ENCODE measurements at regions not wholly inside any gene's neighbourhood (a gene's known extent, or its start where the extent isn't known, plus 50 kb on each side); places are given as distances from the start of the nearest gene placed in this dataset.

GRCh38 chrX:46165866-46166265 is 379.4 kb downstream of the ZNF674 start:
- no peak overlapping the region for H2AK5ac ChIP-seq (ENCODE audit: insufficient read length, low read length)
- no peak overlapping the region for H3K18ac ChIP-seq (ENCODE audit: insufficient read length, low read depth, low read length)
- H2BK120ac ChIP-seq (ENCODE audit: low read depth, low read length, poor library complexity, severe bottlenecking): no peak overlapping the region
- no peak overlapping the region for H2BK15ac ChIP-seq (ENCODE audit: low read depth, low read length)
- H3K27ac ChIP-seq (ENCODE audit: insufficient read length, low read depth, low read length): no peak overlapping the region
- Mint-ChIP-seq H3K4me1 (no peaks in the 10 kb centered on the region), H3K36me3 (ENCODE audit: insufficient read depth in 1 of 3, low read depth in 3 of 3) (no peaks in the 10 kb centered on the region; a peak in 1 of 7 replicates), H3K9me3 (peaks cover 48 to 65% of the 10 kb centered on the region in 2 experiments), H3K4me3 (no peak overlapping the region), H3K27me3 (ENCODE audit: low read depth) (no peaks in the 10 kb centered on the region), H3K27ac (no peak overlapping the region)
- no peak for DNase-seq
- H4K20me1 ChIP-seq (ENCODE audit: control insufficient read depth, insufficient read depth, insufficient read length): no peaks in the 10 kb centered on the region
- no peak overlapping the region for H3K14ac ChIP-seq (ENCODE audit: insufficient read depth, low read length)
- H3T11ph ChIP-seq (ENCODE audit: low read length): no peak overlapping the region
- H4K8ac ChIP-seq (replicated peaks; ENCODE audit: insufficient read length, low read depth, low read length): no peak overlapping the region
- H3K4me2 ChIP-seq (ENCODE audit: insufficient read depth, insufficient read length, low read length): no peak overlapping the region
- no peak overlapping the region for H3K9ac ChIP-seq (ENCODE audit: extremely low read depth, insufficient read length, low read length)
- H3K9me3 ChIP-seq (ENCODE audit: control insufficient read depth, low read depth, low read length): no peaks in the 10 kb centered on the region
- no peaks in the 10 kb centered on the region for H3K79me1 ChIP-seq (ENCODE audit: insufficient read depth, low read depth, low read length, poor library complexity, severe bottlenecking)
- no peak overlapping the region for H2BK12ac ChIP-seq (ENCODE audit: insufficient read length, low read depth, low read length)
- no peak overlapping the region for H2AFZ ChIP-seq (ENCODE audit: low read length)
- H2BK5ac ChIP-seq (ENCODE audit: insufficient read length, low read length): no peak overlapping the region
- no CpG with 5 or more reads among the region's 3 CpGs for WGBS (ENCODE audit: extremely low coverage, insufficient read length, low lambda C conversion rate)
- H3K27me3 ChIP-seq (ENCODE audit: insufficient read depth, low read length): no peaks in the 10 kb centered on the region
- no peaks in the 10 kb centered on the region for H3K79me2 ChIP-seq (ENCODE audit: insufficient read depth, low read length)
- H3K56ac ChIP-seq (ENCODE audit: insufficient read length, low read depth, low read length): no peak overlapping the region
- H3K4me1 ChIP-seq (ENCODE audit: insufficient read depth, low read length): no peaks in the 10 kb centered on the region
- no peaks in the 10 kb centered on the region for H3K23me2 ChIP-seq (ENCODE audit: insufficient read length, low read depth, low read length, poor library complexity, severe bottlenecking)
- H2BK20ac ChIP-seq (ENCODE audit: low read depth, low read length, poor library complexity, severe bottlenecking): no peak overlapping the region
- no peak overlapping the region for H4K91ac ChIP-seq (ENCODE audit: insufficient read length, low read depth, low read length)
- no peak overlapping the region for H4K5ac ChIP-seq (ENCODE audit: insufficient read length, low read depth, low read length)
- no peak for TF ChIP-seq CTCF (conservative IDR thresholded peaks at IDR 0.05)
- H3K4ac ChIP-seq (ENCODE audit: low read depth, low read length): no peak overlapping the region
- H3K23ac ChIP-seq (ENCODE audit: insufficient read length, low read depth, low read length): no peak overlapping the region
